Adrenal gland (tissue), 9 donors: ENCODE measurements at regions not wholly inside any gene's neighbourhood (a gene's known extent, or its start where the extent isn't known, plus 50 kb on each side); places are given as distances from the start of the nearest gene placed in this dataset.

Experiments used
- DNase-seq, 7 donors: peaks; one replicate each; pipeline ENCODE4 v3.0.0-alpha.2; 2019 to 2020
- H3K27ac ChIP-seq, 5 donors: fragments of 200-600 bp; sonication (generic) in 4 of 5; 1 replicate in 3 of 5; 2 replicates in 2 of 5; pipeline versions ENCODE4 v1.5.1 to v1.8.0; 2016 to 2020; ENCODE audit warnings: mild to moderate bottlenecking in 1 of 5
- H3K27me3 ChIP-seq: fragments of 200-600 bp; 2 replicates; pipeline ENCODE4 v1.8.0; 2021
- H3K36me3 ChIP-seq, 2 donors: fragments of 200-600 bp; replicated peaks in 1 of 2; 1 replicate in 1 of 2; 2 replicates in 1 of 2; pipeline versions ENCODE4 v1.5.1 to v1.8.0; 2018 to 2022
- H3K4me1 ChIP-seq, 2 donors: fragments of 200-600 bp; replicated peaks in 1 of 2; 1 replicate in 1 of 2; 2 replicates in 1 of 2; pipeline versions ENCODE4 v1.5.1 to v1.8.0; 2018 to 2021
- H3K4me3 ChIP-seq, 4 donors: fragments of 200-600 bp; sonication (generic) in 3 of 4; one replicate each; pipeline ENCODE4 v1.5.1; 2016 to 2018
- H3K9me3 ChIP-seq, 3 donors: fragments of 200-600 bp; sonication (generic) in 1 of 3; replicated peaks in 1 of 3; 1 replicate in 2 of 3; 2 replicates in 1 of 3; pipeline versions ENCODE4 v1.5.1 to v1.8.0; 2016 to 2021
- CTCF ChIP-seq, 6 experiments: fragments of 450-650 bp in 4 of 6; fragments of 200-600 bp in 2 of 6; sonication (generic) in 1 of 6; IDR thresholded peaks; 1 replicate in 5 of 6; 2 replicates in 1 of 6; pipeline versions ENCODE4 v1.5.1 to v1.8.0; 2016 to 2021; ENCODE audit warnings: antibody characterized with exemption in 6 of 6, mild to moderate bottlenecking in 2 of 6, moderate library complexity in 1 of 6
- POLR2A ChIP-seq, 2 donors: fragments of 450-650 bp; IDR thresholded peaks; one replicate each; pipeline ENCODE4 v1.6.1; 2017; ENCODE audit warnings: antibody characterized with exemption in 2 of 2, mild to moderate bottlenecking in 2 of 2, moderate library complexity in 1 of 2
- WGBS, 4 donors: extraction: QIAGEN DNeasy Blood & Tissue Kit in 2 of 4; methylation state at CpG; one replicate each; pipeline versions ENCODE4 v1.1.5 to v1.1.7; 2013 to 2017; 5-methylcytosine and 5-hydroxymethylcytosine counted together
- intact Hi-C, 2 donors: fragments of 100-400 bp; cut with DNase I; formaldehyde crosslinking; loops; one replicate each; pipeline versions ENCODE4 v1.14.1 to v1.15.0; 2022 to 2023
- donor health status: healthy with polysubstance abuse.
- donor health status: Bipolar disorder and iron deficiency.
- donor health status: DM: yes; HTN: yes; CAD: no.
- donor health status: DM: no; HTN: no; CAD: no.
- donor health status: DM: no; HTN: no; CAD: no.

GRCh38 chr5:13454050-13454449, 490.4 kb downstream of the DNAH5 start:
- 39 to 58% (median 55%) methylated on average over 6 of the region's 6 CpGs for WGBS, 4 donors
- Histone ChIP-seq H3K4me3 (no peak overlapping the region), H3K27me3 (no peaks in the 10 kb centered on the region), H3K27ac (no peak overlapping the region), H3K9me3 (no peaks in the 10 kb centered on the region), H3K36me3 (no peaks in the 10 kb centered on the region), H3K4me1 (no peaks in the 10 kb centered on the region)
- no peak for TF ChIP-seq CTCF (IDR thresholded peaks at IDR 0.05)
- TF ChIP-seq POLR2A (IDR thresholded peaks at IDR 0.05) = no peak
- DNase-seq = peak in 1 of 7 donors; percentile 17
- intact Hi-C loops = no loop called here

- WGBS, 4 donors = 70 to 89% (median 76%) methylated on average over 1 of the region's 1 CpG
- intact Hi-C loops = no loop called here
- no peaks in the 10 kb centered on the region for H3K27me3 ChIP-seq
- H3K4me1 ChIP-seq = no peaks in the 10 kb centered on the region
- no peak overlapping the region for H3K27ac ChIP-seq
- TF ChIP-seq POLR2A (IDR thresholded peaks at IDR 0.05) = no peak
- no peak for TF ChIP-seq CTCF (IDR thresholded peaks at IDR 0.05)
- no peaks in the 10 kb centered on the region for H3K9me3 ChIP-seq
- no peaks in the 10 kb centered on the region for H3K36me3 ChIP-seq
- H3K4me3 ChIP-seq = no peak overlapping the region
- DNase-seq = no peak
Observed at GRCh38 chr5:13448843-13449242, 495.6 kb downstream of the DNAH5 start.

- H3K27ac ChIP-seq = no peak overlapping the region
- no peak overlapping the region for H3K4me3 ChIP-seq
- no peak for DNase-seq
- intact Hi-C loops = no loop called here
- no peak for TF ChIP-seq POLR2A (IDR thresholded peaks at IDR 0.05)
- TF ChIP-seq CTCF (IDR thresholded peaks at IDR 0.05) = no peak
- no peaks in the 10 kb centered on the region for H3K27me3 ChIP-seq
- WGBS, 4 donors = 47 to 55% (median 50%) methylated on average over 2 of the region's 2 CpGs
- H3K36me3 ChIP-seq = no peaks in the 10 kb centered on the region
- H3K9me3 ChIP-seq = no peaks in the 10 kb centered on the region
- H3K4me1 ChIP-seq = no peaks in the 10 kb centered on the region
Observed at GRCh38 chr5:13439430-13439829, 505.1 kb downstream of the DNAH5 start.

GRCh38 chr5:13427827-13428557, 516.5 kb downstream of the DNAH5 start:
- no peaks in the 10 kb centered on the region for H3K4me1 ChIP-seq
- 65 to 70% (median 68%) methylated on average over 6 of the region's 6 CpGs for WGBS, 4 donors
- no peak for TF ChIP-seq CTCF (IDR thresholded peaks at IDR 0.05)
- no peak for TF ChIP-seq POLR2A (IDR thresholded peaks at IDR 0.05)
- no peaks in the 10 kb centered on the region for H3K36me3 ChIP-seq
- DNase-seq = no peak
- intact Hi-C loops = no loop called here
- no peak overlapping the region for H3K27ac ChIP-seq
- H3K9me3 ChIP-seq = no peaks in the 10 kb centered on the region
- H3K4me3 ChIP-seq = no peak overlapping the region
- H3K27me3 ChIP-seq = no peaks in the 10 kb centered on the region
